Amygdala (tissue), 56 donors: ENCODE measurements at regions not wholly inside any gene's neighbourhood (a gene's known extent, or its start where the extent isn't known, plus 50 kb on each side); places are given as distances from the start of the nearest gene placed in this dataset.
A peak's percentile ranks its signal among the peaks of the same experiment; 100 is the strongest.

Experiments
- DNase-seq, 56 donors: peaks; one replicate each; lab custom pipeline; 2025; lab: John Stamatoyannopoulos, UW

DNA sequence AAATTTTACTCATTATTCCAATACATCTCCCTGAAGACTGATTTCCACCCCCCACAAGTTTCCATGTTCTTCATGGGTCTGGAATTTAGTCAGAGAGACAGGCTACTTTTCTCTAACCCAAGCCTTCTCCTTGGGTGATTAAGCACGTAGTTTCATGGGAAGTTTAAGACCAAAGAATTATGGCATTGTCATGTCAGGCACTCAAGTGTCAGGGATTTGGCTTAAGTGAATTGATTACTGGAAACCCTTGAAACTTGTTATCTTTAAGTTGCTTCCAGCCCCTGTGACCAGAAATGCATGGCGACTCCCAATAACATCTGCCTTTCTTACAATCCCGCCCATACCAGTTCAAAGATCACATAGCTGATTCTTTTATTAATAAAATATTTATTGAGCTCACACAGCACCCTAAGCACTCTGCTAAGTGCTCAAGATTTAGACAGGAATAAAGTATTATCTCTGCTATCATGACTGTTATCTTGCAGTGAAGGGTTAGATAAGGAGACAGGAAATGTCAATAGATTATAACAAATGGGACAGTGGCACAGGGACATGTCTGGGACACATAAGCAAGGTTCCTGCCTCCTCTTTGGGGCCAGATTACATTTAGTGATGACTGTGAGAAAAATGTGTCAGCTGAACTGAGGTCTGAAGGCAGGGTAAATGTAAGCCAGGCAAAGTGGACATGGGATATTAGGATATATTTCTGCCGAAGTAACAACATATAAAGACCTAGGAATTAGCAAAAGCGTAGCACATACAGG is 241.2 kb upstream of the TNC start:
- no peak for DNase-seq

DNA sequence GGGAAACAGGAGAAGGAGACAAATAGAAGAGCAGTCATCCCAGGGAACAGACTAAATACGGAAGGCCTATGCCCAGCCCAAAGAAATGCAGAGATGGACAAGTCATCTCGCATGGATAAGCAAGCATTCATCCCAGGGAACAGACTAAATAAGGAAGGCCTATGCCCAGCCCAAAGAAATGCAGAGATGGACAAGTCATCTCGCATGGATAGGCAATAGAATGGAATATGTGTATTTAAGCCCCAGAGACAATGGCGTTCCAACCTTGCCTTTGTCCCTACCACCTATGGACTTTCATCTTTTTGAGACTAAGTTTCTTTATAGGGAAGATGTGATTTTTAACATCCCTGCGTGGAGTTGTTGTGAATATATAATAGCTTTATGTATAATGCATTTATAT is 242.2 kb upstream of the TNC start:
- DNase-seq = no peak

DNA sequence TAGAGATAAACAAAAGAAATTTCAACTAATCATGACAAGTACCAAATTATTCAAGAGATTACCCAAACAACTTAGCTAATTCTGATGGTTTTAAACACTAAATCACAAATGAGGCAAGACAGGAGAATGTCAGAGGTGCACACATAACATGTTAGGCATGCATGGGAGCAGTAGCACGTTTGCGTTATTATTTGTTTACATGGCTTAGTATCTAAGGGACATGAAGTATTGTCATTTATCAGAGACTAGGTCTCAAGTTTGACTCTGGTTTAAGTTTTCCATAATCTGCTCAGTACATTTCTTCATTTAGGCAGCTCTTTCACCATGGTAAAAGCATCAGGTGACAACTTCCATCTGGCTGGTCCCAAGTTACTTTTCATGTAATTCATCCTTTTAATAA is 244.1 kb upstream of the TNC start:
- no peak for DNase-seq

DNA sequence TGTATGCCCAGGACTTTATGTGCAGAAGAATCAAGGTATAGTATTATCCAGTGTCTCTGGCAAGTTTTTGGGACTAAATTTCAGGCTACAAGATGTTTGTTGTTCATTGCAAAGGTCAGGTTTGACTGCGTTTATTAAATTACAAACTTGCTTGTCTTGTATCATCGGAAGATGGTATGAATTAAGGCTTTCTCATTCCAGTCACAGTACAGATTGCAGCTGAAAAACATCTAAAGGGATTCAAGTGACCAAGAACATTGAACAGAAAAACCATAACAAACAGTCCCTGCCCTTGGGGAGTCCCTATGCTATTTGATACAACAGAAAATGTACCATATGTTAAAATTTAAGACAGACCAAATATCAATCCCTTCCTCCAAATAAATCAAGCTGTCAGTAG is 244.7 kb upstream of the TNC start:
- DNase-seq = no peak

DNA sequence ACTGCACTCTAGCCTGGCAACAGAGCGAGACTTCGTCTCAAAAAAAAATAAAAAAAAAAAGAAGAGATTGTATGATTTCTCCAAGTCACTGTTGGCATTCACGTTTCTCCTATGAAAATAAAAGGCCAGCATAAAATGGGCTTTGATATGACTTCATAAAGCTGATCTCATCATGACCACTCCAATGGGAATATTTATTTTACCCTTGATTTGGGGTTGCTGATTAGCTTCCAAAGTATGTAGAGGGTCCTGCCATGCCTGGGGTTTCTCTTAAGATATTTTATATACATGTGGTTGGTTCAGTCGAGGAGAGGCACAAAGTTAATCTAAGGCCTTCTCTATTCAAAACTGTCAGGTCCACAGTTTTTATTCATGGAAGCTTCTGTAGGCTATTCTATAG is 247.0 kb upstream of the TNC start:
- DNase-seq = no peak

DNA sequence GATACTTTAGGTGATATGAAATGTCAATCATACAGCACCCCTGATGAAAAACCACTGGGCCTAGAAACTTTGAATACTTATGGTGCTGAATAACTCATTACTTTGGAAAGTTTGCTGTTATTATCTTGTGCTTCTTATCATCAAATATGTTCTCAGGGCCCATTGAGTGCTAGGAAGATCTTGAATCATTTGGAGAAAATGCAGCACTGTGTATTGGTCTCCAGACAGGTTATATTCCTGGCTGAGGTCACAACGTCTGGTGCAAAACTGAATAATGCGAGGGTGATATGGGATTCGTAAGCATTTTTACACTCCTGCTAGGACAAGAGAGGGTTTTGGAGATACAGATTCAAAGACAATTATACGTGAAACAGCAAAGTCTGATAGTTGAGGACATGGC is 249.4 kb upstream of the TNC start:
- no peak for DNase-seq

DNA sequence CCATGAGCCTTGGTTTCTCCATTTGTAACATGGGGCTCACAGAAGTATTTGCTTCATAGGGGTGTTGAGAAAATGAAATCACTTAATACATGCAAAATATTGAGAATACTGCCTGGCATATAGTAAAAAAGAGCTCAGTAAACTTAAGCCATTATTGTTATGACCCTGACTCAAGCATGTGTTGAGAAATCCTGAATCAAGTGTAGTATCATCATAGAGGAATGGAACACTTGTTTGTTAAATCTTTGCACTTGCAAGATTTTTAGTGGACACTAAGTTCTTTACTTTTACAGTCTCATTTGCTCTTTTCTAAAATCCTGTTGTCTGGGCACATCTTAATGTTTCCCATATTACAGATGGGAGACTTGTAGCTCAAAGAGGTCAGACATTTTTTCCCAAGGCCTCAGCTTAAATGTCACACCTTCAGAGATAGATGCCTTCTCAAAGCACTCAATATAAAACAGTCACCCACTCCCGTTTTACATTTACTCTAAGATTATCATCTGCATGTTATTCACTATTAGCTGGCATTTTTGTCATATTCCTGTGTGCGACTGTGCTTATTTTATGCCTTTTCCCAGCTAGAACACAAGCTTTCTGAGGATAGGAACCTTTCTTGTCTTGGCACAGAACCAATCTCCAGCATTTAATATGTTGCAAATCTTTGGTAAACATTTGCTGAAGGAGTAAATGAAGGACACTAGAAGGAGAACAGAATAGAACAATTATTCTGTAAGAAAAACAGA is 250.0 kb upstream of the TNC start:
- DNase-seq = no peak

DNA sequence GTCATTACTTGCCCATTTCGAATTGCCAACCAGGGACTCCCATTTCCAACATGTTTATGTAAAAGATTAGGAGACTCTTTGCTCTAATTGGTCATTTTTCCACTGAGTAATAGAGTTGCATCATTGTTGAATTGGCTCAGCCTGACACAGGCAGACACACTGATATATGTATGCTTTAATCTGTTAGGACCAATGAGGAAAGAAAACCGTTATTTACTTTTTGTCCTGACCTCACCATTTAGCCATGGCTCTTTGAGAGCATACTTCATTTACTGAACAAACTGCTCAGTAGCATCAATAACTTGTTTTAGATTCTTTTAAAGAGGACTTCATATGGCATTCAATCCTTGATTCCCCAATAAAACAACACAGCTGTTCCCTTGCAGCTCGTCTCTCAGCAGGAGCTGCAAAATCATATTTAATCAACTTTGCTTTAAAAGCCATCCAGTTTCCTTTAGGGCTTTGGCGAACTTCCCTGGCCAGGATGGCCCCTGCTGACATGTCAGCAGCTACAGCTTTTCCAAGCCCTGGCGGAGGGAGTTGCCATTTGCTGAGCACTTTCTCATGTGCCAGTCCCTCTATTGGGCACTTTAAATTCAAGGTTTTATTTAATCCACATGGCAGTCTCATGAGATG is 251.5 kb upstream of the TNC start:
- no peak for DNase-seq

DNA sequence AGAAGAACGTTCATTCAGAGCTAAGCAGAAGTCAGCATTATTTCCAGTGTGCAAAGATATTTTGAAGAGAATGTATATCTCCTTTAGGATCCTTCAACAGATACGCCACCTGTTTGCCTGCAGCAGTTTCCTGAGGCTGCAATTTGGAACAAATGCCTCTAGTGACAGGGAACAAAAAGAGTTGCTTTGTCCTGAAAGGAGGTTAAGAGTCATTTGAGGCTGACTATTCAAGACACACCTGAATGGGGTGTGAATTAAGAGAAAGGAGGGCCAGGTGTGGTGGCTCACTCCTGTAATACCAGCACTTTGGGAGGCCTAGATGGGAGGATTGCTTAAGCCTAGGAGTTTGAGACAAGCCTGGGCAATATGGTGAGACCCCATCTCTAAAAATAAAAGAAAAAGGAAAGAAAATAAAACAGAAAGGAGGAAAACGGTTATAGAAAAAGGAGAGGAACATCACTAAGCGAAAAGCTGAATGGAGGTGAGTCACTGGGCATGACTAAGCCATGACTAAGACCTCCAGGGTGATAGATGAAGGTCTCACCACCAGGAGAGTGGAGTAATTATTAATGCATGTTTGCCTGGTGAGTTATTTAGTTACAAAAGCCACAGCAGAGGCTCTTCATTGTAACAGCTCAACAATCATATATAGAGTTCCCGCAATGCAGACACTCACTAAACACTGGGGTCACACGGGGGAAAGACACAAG is 255.2 kb upstream of the TNC start:
- DNase-seq = no peak

DNA sequence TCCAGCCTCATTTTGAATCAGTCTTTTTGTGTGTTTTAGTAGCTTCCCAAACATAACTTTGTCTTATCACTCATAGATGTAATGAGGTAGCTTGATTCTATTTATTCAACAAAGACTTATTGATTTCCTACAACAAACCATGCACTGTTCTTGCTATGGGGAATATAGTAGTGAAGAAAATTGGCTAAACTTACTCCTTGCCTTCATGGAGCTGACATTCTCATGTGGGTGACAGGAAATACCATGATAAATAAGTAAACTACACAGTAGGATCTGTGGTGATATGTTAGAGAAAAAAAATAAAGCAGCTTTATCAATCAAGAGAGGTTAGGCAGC is 255.7 kb upstream of the TNC start:
- no peak for DNase-seq

DNA sequence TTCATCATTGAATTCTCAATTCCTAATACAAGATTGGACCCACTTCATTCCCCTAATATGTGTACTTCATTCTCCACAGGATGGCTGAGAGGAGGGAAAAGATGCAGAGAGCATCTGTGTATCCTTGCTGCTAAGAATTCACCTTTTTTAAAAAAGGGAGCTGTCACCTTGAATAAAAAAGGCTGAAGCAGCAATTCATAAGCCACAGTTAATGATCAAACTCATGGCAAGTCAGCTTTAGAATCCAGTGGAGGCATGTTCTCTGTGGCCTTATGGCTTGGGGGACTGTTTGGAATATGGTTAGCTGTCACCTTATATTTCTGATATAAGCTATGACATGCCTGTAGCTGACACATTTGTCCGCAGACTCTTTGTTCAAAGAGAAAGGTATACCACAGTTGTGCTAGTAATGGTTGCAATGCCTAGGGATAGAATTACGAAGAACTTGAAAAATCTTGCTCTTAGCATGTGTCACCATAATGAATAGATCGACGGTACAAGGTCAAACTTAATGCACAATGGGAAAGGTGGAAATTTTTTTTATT is 256.8 kb upstream of the TNC start:
- DNase-seq = no peak

DNA sequence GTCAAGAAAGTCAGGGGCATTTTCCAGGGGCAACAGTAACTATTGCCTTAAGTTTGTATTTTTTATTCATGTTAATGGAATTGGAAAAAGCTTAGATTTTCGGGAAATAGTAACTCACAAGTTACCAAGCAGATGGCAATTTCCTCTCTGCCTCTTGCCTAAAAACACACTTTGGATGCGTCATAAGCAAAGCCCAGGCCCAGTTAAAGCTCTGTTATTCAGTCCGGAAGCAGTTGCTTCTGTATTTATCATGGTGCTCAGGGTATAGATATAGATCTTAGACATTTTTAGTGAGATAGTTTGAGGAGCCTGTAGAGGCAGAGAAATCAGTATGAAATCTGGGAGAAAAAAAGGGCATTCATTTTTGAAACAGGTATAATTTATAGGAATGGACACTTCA is 260.3 kb upstream of the TNC start:
- DNase-seq = no peak

DNA sequence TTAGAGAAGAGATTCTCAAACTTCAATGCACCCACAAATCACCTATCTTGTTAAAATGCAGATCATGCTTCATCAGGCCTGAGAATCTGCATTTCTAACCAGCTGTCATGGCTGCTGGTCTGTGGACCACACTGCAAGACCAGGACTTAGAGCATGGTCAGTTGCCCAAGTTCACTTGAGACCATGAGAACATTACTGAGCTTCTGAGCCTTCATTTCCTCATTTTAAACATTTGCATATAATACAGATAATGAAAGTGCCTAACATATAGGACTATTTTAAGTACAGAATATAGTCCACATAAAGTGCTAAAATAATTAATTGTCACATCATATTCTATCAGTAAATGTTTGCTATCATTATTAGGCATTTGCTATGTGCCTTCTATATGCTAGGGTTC is 260.8 kb upstream of the TNC start:
- no peak for DNase-seq

DNA sequence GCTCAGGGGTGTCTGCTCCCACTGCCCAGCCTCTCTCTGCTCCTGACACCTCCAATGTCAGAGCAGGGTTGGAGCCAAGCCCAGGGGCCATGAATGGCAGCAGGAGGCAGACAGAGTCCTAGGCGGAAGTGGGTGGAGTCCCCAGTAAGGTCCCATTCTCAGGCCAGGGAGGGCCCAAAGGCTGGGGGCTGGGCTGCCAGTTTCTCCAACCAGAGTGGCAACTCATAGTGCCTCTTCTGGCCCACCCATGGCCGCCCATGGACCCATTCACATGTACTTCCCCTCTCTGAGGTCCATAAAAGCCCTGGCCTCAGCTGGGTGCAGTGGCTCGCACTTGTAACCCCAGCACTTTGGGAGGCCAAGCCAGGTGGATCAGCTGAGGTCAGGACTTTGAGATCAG is 261.8 kb upstream of the TNC start:
- DNase-seq = no peak

DNA sequence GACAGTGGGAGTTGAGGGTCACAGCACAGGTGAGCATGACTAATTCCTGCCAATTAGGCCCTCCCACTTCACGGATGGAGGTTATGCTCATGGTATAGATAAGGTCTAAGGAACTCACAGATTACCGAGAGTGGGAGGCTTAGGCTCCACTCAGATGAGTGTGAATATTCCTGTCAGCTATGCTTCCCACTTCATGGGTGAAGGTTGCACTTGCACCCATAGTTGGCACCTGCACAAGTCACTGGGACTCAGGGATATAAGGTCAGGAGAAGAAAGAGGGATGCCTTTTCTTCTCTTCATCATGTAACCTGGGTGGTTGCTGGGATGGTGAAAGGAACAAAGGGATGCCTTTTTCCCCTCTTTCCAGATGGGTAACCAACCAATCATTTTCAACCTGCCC is 264.9 kb upstream of the TNC start:
- no peak for DNase-seq

DNA sequence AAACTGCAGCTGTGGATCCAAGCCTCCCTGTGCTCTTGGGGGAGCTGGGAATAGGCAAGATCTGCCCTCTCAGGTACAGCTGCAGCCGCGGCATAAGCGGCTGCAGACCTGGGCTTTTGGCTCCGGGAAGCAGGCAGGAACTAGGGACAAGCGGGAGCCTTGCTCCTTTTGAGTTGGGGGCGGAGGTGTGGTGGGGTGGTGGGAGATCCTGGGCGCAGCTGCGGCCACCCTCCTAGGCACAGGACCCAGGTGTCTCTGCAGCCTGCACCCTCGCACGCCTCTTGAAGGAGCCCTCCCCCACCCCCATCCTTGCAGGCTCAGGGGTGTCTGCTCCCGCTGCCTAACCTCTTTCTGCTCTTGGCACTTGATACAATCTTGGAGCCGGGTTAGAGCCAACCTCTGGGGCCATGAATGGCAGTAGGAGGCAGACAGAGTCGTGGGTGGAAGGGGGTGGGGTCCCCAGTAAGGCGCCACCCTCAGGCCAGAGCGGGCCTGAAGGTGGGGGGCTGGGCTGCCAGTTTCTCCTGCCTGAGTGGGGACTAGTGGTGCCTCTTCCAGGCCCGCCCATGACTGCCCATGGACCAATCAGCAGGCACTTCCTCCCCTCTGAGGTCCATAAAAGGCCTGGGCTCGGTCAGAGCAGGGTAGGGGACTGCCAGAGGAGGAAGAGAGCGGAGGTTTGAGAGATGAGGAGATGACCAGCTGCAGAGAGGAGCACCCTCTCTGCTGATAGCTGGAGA is 267.6 kb upstream of the TNC start:
- no peak for DNase-seq

DNA sequence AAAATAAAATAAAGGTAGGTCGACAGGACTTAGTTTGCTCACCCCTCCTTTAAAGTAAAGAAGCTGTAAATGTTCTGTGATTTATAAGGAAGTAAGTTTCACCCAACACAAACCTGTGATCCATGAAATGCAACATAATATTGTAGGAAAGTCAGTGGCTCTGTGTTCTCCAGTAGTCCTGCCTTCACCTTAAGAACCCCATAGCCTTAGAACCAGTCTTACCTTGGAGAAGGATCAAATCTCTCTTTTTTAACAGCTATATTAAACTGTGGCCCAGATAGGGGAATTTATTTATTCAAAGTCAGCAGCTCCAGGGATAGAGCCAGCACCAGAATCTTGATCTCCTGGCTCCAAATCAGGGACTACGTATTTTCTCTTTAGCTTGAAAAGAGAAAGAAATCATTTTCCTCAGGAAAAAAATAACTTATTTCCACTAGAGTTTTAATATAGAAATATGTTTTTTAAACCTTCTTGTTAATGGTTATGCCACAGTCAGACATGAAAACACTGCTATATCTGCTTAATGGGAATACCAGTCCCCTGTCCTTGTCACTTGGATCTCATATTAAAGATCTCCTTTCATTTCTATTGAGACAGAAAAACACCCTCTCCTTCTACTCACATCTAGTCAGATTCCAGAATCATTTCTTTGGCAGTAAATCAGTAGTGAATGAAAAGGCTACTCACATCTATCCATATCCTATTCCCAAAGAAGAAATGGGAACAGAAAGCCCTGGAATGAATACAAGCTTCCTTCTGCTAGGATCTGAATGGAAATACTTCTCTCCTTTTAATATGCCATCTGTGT is 269.2 kb upstream of the TNC start:
- no peak for DNase-seq

DNA sequence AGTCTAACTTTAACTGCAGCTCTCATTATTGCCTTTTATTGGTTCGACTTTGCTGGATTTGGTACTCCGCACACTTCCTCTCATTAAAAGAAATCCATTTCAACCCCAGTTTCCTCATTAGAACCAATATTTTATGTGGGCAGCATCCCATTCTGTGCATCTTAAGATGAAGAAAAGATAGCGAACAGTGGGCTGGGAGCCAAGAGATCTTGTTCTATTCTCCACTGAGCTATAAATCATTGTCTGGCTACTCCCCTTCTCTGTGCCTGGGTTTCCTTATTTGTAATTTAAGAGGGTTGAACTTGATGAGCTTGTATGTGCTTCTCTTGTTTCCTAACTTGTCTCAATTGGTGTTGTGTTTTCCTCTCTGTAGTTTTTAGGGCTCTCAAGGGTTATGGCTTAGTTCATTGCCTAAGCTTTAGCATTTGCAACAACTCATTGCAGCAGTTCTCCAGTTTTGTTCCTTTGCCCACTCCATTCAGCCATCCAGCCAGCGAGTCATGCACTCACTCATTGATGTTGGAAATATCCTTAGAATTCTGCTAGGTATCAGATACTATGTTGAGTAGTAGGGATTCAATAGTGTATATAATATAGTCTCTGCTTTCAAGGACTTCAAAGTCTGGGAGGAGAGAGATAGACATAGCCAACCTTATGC is 273.3 kb upstream of the TNC start:
- DNase-seq = peak in 1 of 56 donors; percentile 13
